HG02610 (cell line): ENCODE measurements at regions not wholly inside any gene's neighbourhood (a gene's known extent, or its start where the extent isn't known, plus 50 kb on each side); places are given as distances from the start of the nearest gene placed in this dataset.
"Not testable (repeated sequence)": the region's sequence is repeated elsewhere in the genome, so short reads cannot be mapped to it uniquely, and the experiment has no call there.

Experiments used
- ATAC-seq: cut with Tn5 transposase; IDR thresholded peaks from one replicate; pipeline ENCODE4 v1.9.1; 2021; ENCODE audit warnings: mild to moderate bottlenecking, moderate library complexity; ENCODE audit not compliant: unreplicated experiment

GRCh38 chr1:96519851-96520578 lies 201.6 kb upstream of the PTBP2 start:
- ATAC-seq, result no peak

- no peak for ATAC-seq
These were observed 201.0 kb upstream of the PTBP2 start for GRCh38 chr1:96520579-96520947.

GRCh38 chr1:96521010-96521409 lies 200.6 kb upstream of the PTBP2 start:
- ATAC-seq, result no peak

GRCh38 chr1:96521994-96522760 lies 199.4 kb upstream of the PTBP2 start:
- ATAC-seq, result peak; percentile 6

GRCh38 chr1:96522927-96523326 lies 198.7 kb upstream of the PTBP2 start:
- peak; percentile 46 for ATAC-seq

GRCh38 chr1:96524100-96524499 lies 197.5 kb upstream of the PTBP2 start:
- no peak for ATAC-seq

- no peak for ATAC-seq
These were observed 195.7 kb upstream of the PTBP2 start for GRCh38 chr1:96525657-96526557.

- ATAC-seq, result not testable (repeated sequence)
These were observed 192.9 kb upstream of the PTBP2 start for GRCh38 chr1:96528672-96529071.

- ATAC-seq, result no peak
These were observed 187.8 kb upstream of the PTBP2 start for GRCh38 chr1:96533820-96534219.

GRCh38 chr1:96536581-96536980 lies 185.0 kb upstream of the PTBP2 start:
- no peak for ATAC-seq

- no peak for ATAC-seq
These were observed 183.4 kb upstream of the PTBP2 start for GRCh38 chr1:96538111-96538641.

- ATAC-seq, result no peak
These were observed 182.7 kb upstream of the PTBP2 start for GRCh38 chr1:96538883-96539282.

GRCh38 chr1:96541491-96541890 lies 180.1 kb upstream of the PTBP2 start:
- no peak for ATAC-seq

GRCh38 chr1:96544051-96544830 lies 177.3 kb upstream of the PTBP2 start:
- ATAC-seq, result no peak

- no peak for ATAC-seq
These were observed 176.8 kb upstream of the PTBP2 start for GRCh38 chr1:96544831-96545221.

GRCh38 chr1:96545935-96546656 lies 175.5 kb upstream of the PTBP2 start:
- ATAC-seq, result no peak

GRCh38 chr1:96550061-96550460 lies 171.5 kb upstream of the PTBP2 start:
- no peak for ATAC-seq

- no peak for ATAC-seq
These were observed 169.1 kb upstream of the PTBP2 start for GRCh38 chr1:96552451-96552850.

- no peak for ATAC-seq
These were observed 167.8 kb upstream of the PTBP2 start for GRCh38 chr1:96553811-96554210.

- no peak for ATAC-seq
These were observed 167.2 kb upstream of the PTBP2 start for GRCh38 chr1:96554364-96554763.
